ENCODE measurements at regions not wholly inside any gene's neighbourhood (a gene's known extent, or its start where the extent isn't known, plus 50 kb on each side); places are given as distances from the start of the nearest gene placed in this dataset.

DNA sequence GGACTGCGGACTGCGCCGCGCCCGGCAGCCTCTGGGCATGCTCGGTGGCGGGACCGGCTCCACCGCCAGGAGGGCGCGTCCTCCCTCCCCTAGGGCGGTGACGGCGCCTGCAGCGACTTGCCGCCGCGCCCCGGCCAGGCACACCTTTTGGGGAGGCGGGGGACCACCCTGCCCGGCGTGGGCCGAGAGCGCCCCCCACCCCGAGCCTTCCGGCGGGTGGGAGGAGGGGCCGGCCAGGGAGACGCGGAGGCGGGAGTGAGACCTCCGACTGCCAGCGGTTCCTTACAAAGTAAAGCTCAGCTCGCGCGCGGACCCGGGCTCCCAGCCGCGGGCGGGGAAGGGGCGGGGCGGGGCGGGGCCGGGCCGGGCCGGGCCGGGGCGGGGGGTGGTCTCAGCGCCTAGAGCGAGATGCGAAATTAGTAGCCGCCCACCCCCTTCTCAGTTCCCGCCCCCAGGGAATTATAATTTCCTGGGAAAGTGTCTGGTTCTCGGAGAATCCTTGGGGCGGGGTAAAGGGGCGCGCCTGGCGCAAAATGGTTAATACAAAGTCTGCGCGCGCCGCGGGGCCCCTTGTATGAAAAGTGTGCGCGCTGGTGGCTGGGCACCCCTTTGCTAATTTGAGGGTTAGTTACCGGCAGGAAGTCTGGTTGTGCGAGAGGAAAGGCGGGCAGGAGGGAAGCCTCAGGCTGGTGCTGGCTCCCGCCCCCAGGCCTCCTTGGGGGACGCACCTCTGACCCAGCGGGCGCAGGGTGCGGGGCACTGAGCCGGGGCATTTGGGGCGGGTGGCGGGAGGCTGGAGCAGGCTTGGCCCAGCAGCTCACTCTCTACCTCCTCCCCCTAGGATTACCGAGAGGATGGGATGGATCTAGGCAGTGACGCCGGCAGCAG, 224.8 kb upstream of the IL12A start:
- Histone ChIP-seq H3K4me1 (ENCODE audit: insufficient read depth, low read length, poor library complexity, severe bottlenecking) (no peaks in the 10 kb centered on the region), H3K4me3 (ENCODE audit: low read depth, low read length, poor library complexity, severe bottlenecking) (peak overlapping the region; percentile 49), H4K20me1 (ENCODE audit: insufficient read depth, low read length) (no peaks in the 10 kb centered on the region), H3K9me3 (ENCODE audit: low read length) (no peaks in the 10 kb centered on the region), H3K79me2 (ENCODE audit: insufficient read depth, low read depth, low read length) (no peaks in the 10 kb centered on the region), H3K4me2 (ENCODE audit: low read length) (peak overlapping the region; percentile 71), H3K27ac (ENCODE audit: low read depth, low read length, poor library complexity, severe bottlenecking) (no peak overlapping the region), H3K36me3 (ENCODE audit: insufficient read depth, low read length) (no peaks in the 10 kb centered on the region), H3K9me2 (ENCODE audit: insufficient read depth, low read length) (no peaks in the 10 kb centered on the region), H2AFZ (ENCODE audit: low read length) (no peak overlapping the region)
- intact Hi-C loops (cut with micrococcal nuclease; ENCODE audit: unreplicated experiment): no loop called here
- no TSS peak for BruUV-seq (replicated peaks)
- POLR2A ChIA-PET: no interaction called here
- TF ChIP-seq EZH2phosphoT487 (IDR thresholded peaks at IDR 0.05; ENCODE audit: borderline replicate concordance, low read depth, low read length): no peak
- TF ChIP-seq, protein P1, sequence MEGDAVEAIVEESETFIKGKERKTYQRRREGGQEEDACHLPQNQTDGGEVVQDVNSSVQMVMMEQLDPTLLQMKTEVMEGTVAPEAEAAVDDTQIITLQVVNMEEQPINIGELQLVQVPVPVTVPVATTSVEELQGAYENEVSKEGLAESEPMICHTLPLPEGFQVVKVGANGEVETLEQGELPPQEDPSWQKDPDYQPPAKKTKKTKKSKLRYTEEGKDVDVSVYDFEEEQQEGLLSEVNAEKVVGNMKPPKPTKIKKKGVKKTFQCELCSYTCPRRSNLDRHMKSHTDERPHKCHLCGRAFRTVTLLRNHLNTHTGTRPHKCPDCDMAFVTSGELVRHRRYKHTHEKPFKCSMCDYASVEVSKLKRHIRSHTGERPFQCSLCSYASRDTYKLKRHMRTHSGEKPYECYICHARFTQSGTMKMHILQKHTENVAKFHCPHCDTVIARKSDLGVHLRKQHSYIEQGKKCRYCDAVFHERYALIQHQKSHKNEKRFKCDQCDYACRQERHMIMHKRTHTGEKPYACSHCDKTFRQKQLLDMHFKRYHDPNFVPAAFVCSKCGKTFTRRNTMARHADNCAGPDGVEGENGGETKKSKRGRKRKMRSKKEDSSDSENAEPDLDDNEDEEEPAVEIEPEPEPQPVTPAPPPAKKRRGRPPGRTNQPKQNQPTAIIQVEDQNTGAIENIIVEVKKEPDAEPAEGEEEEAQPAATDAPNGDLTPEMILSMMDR (conservative IDR thresholded peaks at IDR 0.05; ENCODE audit: low read length): no peak
- no peak for DNase-seq (ENCODE audit: low spot score)
- CTCF ChIA-PET (ENCODE audit: unreplicated experiment): no interaction called here

DNA sequence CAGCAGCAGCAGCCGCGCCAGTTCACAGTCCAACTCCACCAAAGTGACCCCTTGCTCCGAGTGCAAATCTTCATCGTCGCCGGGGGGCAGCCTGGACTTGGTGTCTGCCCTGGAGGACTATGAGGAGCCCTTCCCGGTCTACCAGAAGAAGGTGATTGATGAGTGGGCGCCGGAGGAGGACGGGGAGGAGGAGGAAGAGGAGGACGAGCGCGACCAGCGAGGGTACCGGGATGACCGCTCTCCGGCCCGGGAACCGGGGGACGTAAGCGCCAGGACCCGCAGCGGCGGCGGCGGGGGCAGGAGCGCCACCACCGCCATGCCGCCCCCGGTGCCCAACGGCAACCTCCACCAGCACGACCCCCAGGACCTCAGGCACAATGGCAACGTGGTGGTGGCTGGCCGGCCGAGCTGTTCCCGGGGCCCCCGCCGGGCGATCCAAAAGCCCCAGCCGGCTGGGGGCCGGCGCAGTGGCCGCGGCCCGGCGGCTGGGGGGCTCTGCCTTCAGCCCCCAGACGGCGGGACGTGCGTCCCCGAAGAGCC, 224.1 kb upstream of the IL12A start:
- H3K4me1 ChIP-seq (ENCODE audit: insufficient read depth, low read length, poor library complexity, severe bottlenecking): no peaks in the 10 kb centered on the region
- intact Hi-C loops (cut with micrococcal nuclease; ENCODE audit: unreplicated experiment): no loop called here
- H3K36me3 ChIP-seq (ENCODE audit: insufficient read depth, low read length): no peaks in the 10 kb centered on the region
- ChIA-PET CTCF (ENCODE audit: unreplicated experiment) (no interaction called here), POLR2A (no interaction called here)
- peak overlapping the region; percentile 51; the same call in 1 of the 2 replicates for H3K4me2 ChIP-seq (ENCODE audit: low read length)
- H4K20me1 ChIP-seq (ENCODE audit: insufficient read depth, low read length): no peaks in the 10 kb centered on the region
- H3K9me2 ChIP-seq (ENCODE audit: insufficient read depth, low read length): no peaks in the 10 kb centered on the region
- no TSS peak for BruUV-seq (replicated peaks)
- H2AFZ ChIP-seq (ENCODE audit: low read length): no peak overlapping the region
- H3K9me3 ChIP-seq (ENCODE audit: low read length): no peaks in the 10 kb centered on the region
- DNase-seq (ENCODE audit: low spot score): no peak
- no peak overlapping the region for H3K27ac ChIP-seq (ENCODE audit: low read depth, low read length, poor library complexity, severe bottlenecking)
- no peak overlapping the region for H3K4me3 ChIP-seq (ENCODE audit: low read depth, low read length, poor library complexity, severe bottlenecking)
- H3K79me2 ChIP-seq (ENCODE audit: insufficient read depth, low read depth, low read length): no peaks in the 10 kb centered on the region
- TF ChIP-seq, protein P1 (conservative IDR thresholded peaks at IDR 0.05; ENCODE audit: low read length): no peak
- TF ChIP-seq EZH2phosphoT487 (IDR thresholded peaks at IDR 0.05; ENCODE audit: borderline replicate concordance, low read depth, low read length): no peak

All from OCI-LY7 (cell line).